ENCODE measurements at regions not wholly inside any gene's neighbourhood (a gene's known extent, or its start where the extent isn't known, plus 50 kb on each side); places are given as distances from the start of the nearest gene placed in this dataset.

- WGBS, result 89% methylated on average over 4 of the region's 4 CpGs
- no peaks in the 10 kb centered on the region for H3K27me3 ChIP-seq
- no peaks in the 10 kb centered on the region for H3K4me1 ChIP-seq
- no peak overlapping the region for H3K27ac ChIP-seq (replicated peaks in 1 of 4)
- no peak for TF ChIP-seq EP300 (IDR thresholded peaks at IDR 0.05)
- TF ChIP-seq POLR2A (IDR thresholded peaks at IDR 0.05; ENCODE audit: low read depth), result no peak
- TF ChIP-seq POLR2AphosphoS5 (IDR thresholded peaks at IDR 0.05), result no peak
- TF ChIP-seq, protein P1, sequence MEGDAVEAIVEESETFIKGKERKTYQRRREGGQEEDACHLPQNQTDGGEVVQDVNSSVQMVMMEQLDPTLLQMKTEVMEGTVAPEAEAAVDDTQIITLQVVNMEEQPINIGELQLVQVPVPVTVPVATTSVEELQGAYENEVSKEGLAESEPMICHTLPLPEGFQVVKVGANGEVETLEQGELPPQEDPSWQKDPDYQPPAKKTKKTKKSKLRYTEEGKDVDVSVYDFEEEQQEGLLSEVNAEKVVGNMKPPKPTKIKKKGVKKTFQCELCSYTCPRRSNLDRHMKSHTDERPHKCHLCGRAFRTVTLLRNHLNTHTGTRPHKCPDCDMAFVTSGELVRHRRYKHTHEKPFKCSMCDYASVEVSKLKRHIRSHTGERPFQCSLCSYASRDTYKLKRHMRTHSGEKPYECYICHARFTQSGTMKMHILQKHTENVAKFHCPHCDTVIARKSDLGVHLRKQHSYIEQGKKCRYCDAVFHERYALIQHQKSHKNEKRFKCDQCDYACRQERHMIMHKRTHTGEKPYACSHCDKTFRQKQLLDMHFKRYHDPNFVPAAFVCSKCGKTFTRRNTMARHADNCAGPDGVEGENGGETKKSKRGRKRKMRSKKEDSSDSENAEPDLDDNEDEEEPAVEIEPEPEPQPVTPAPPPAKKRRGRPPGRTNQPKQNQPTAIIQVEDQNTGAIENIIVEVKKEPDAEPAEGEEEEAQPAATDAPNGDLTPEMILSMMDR (IDR thresholded peaks at IDR 0.05), result no peak
- no peak overlapping the region for H3K4me3 ChIP-seq
- H3K9me3 ChIP-seq, result no peaks in the 10 kb centered on the region
- DNase-seq (ENCODE audit: extremely low spot score), result no peak
- intact Hi-C loops (cut with DNase I), result no loop called here
- no peaks in the 10 kb centered on the region for H3K36me3 ChIP-seq
Measured at GRCh38 chr6:15194453-15194852, 51.4 kb upstream of the JARID2 start.

Small RNA genes lying in the stretch of these regions (small RNA-seq; reads per million reads assigned to genes)
- gene RN7SL332P (0 reads per million in 3 donors), gene RNU6-793P (0 reads per million in 3 donors)
